SJSA1 (cell line): ENCODE measurements at regions not wholly inside any gene's neighbourhood (a gene's known extent, or its start where the extent isn't known, plus 50 kb on each side); places are given as distances from the start of the nearest gene placed in this dataset.

Experiments
- DNase-seq, 2 experiments: peaks; one replicate each; pipeline ENCODE4 v3.0.0-alpha.2; 2015 to 2020; ENCODE audit warnings: low spot score in 2 of 2, low read depth in 1 of 2
- H3K27ac ChIP-seq: fragments of 250-450 bp; sonication (Bioruptor Pico); 2 replicates; pipeline ENCODE4 v1.5.1; 2020; ENCODE audit warnings: mild to moderate bottlenecking, moderate library complexity
- H3K27me3 ChIP-seq: fragments of 250-450 bp; sonication (Bioruptor Pico); replicated peaks from 2 replicates; pipeline ENCODE4 v1.5.1; 2020; ENCODE audit warnings: mild to moderate bottlenecking, moderate library complexity
- H3K36me3 ChIP-seq: fragments of 250-450 bp; sonication (Bioruptor Pico); 2 replicates; pipeline ENCODE4 v1.5.1; 2020; ENCODE audit warnings: mild to moderate bottlenecking
- H3K4me1 ChIP-seq: fragments of 250-450 bp; sonication (Bioruptor Pico); replicated peaks from 2 replicates; pipeline ENCODE4 v1.6.1; 2021; ENCODE audit warnings: mild to moderate bottlenecking
- H3K4me3 ChIP-seq: fragments of 250-450 bp; sonication (Bioruptor Pico); 2 replicates; pipeline ENCODE4 v1.5.1; 2020; ENCODE audit warnings: mild to moderate bottlenecking
- H3K9me3 ChIP-seq: fragments of 250-450 bp; sonication (Bioruptor Pico); replicated peaks from 2 replicates; pipeline ENCODE4 v1.5.1; 2020; ENCODE audit warnings: mild to moderate bottlenecking

DNA sequence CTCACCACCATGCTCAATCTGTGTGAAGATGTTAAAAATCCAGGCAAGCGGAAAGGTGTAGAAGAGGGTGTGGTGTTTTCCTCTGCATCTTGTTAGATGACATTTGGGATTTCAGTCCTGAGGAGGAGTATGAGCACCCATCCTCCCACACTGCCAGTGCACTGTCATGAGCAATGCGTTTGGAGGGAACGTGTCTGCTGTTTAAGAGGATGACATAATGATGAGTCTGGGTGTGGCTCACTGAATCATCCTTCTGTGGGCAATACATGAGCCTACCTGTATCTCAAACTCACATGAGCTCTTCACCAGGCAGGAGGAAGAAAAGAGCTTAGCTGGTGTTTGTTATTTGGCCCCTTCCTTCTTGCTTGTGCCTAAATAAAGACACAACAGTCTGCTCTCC lies 67.9 kb upstream of the ARX start:
- H3K36me3 ChIP-seq = no peaks in the 10 kb centered on the region
- no peak overlapping the region for H3K27ac ChIP-seq
- H3K27me3 ChIP-seq = no peaks in the 10 kb centered on the region
- H3K4me1 ChIP-seq = no peaks in the 10 kb centered on the region
- no peak overlapping the region for H3K4me3 ChIP-seq
- DNase-seq = no peak
- H3K9me3 ChIP-seq = no peaks in the 10 kb centered on the region

DNA sequence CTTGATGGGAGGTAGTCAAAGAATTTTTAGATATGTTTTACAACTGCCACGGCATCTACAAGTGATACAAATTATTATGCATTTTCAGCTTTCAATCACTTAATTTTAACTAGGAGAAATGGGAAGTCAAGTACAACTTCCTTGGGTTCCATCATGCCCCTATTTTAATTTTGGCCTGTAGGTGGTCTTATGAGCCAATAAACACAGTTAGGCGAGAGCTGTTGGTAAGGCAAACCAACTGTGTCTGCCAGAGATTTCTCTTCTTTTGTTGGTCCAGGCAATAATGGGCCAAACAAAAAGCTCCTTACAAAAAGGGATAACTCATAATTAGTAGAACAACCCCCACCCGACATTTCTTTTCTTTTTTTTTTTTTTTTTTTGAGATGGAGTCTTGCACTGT lies 63.3 kb upstream of the ARX start:
- H3K27me3 ChIP-seq = no peaks in the 10 kb centered on the region
- no peaks in the 10 kb centered on the region for H3K36me3 ChIP-seq
- DNase-seq = no peak
- H3K4me1 ChIP-seq = no peaks in the 10 kb centered on the region
- no peak overlapping the region for H3K4me3 ChIP-seq
- no peak overlapping the region for H3K27ac ChIP-seq
- H3K9me3 ChIP-seq = no peaks in the 10 kb centered on the region

DNA sequence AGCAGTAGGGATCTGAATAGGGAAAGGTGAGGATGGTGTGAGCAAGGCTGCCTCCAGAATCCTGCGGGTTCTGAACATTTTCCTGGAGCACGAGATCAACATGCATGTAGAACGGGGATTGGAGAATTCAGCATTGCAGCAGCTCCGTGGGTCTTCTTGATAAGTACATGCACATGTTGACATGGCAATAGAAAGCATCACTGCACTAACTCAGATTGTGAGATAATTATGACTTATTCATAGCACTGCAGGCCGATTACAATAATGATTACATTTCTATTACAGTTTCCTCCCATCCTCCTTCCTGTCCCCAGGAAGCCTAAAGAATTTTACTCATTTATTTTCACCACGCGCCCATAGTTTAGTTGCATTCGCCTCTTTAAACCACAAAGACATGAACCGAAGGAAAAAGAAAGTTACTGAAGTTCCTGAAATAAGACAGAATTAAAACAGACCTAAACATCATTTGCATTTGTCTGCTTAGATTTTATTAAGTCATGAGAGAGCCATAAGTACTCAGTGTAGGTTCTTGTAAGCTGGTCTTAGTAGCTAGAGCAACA lies 61.3 kb upstream of the ARX start:
- no peak overlapping the region for H3K4me3 ChIP-seq
- H3K36me3 ChIP-seq = no peaks in the 10 kb centered on the region
- no peak for DNase-seq
- no peak overlapping the region for H3K27ac ChIP-seq
- no peaks in the 10 kb centered on the region for H3K27me3 ChIP-seq
- no peaks in the 10 kb centered on the region for H3K4me1 ChIP-seq
- H3K9me3 ChIP-seq = no peaks in the 10 kb centered on the region

DNA sequence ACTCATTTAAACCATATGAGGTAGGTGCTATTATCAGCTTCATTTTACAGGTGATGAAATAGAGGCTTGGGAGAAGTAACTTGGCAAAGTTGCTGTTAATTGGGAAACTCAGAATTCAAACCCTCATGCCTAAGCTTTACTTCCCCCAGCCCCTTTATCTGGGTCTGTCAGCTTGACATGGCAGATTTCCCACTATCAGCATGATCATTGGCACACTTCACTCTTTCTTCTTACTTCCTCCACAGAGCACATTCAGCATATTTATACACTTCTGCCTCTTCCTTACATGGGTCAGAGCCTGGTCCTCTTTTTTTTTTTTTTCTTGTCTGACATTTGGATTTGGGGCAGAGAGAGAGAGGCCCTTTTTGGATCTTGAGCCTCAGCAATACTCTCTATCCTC lies 56.5 kb upstream of the ARX start:
- no peak overlapping the region for H3K4me3 ChIP-seq
- no peaks in the 10 kb centered on the region for H3K27me3 ChIP-seq
- DNase-seq = no peak
- H3K27ac ChIP-seq = no peak overlapping the region
- H3K36me3 ChIP-seq = no peaks in the 10 kb centered on the region
- H3K4me1 ChIP-seq = no peaks in the 10 kb centered on the region
- H3K9me3 ChIP-seq = no peaks in the 10 kb centered on the region

DNA sequence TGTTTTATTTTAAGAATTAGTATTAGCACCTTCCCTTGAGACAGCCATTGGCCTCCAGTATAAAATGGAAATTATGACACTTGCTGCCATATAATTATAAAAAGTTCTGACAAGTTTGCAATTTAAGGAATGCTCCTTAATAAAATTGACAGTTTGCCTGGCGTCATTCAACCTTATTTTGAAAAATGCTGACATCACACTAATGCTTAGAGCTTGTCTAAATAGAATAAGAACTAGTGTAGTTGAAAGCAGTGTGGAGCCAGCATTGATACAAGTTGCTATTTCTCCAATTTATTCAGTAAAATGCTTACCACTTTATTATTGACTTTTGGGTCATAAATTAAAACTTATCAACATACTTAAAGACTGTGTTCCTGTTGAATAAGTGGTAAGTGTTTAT lies 54.3 kb upstream of the ARX start:
- Histone ChIP-seq H3K27me3 (no peaks in the 10 kb centered on the region), H3K9me3 (no peaks in the 10 kb centered on the region), H3K4me1 (no peaks in the 10 kb centered on the region), H3K36me3 (no peaks in the 10 kb centered on the region), H3K27ac (no peak overlapping the region), H3K4me3 (no peak overlapping the region)
- no peak for DNase-seq

DNA sequence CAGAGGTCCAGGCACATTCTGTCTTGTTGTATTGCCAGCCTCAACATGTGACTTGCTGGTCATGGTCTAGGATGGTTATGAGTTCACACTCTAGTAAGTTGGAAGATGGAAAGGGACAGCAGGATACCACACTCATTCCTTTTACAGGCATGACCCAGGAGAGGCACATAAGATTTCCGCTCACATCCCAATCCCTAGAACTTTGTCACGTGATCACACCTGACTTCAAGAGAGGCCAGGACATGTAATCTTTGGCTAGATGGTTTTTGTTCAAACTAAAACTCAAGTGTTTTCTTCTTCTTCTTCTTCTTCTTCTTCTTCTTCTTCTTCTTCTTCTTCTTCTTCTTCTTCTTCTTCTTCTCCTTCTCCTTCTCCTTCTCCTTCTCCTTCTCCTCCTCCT lies 53.4 kb upstream of the ARX start:
- H3K36me3 ChIP-seq = no peaks in the 10 kb centered on the region
- no peak for DNase-seq
- no peak overlapping the region for H3K27ac ChIP-seq
- no peaks in the 10 kb centered on the region for H3K27me3 ChIP-seq
- no peaks in the 10 kb centered on the region for H3K4me1 ChIP-seq
- H3K4me3 ChIP-seq = no peak overlapping the region
- no peaks in the 10 kb centered on the region for H3K9me3 ChIP-seq

DNA sequence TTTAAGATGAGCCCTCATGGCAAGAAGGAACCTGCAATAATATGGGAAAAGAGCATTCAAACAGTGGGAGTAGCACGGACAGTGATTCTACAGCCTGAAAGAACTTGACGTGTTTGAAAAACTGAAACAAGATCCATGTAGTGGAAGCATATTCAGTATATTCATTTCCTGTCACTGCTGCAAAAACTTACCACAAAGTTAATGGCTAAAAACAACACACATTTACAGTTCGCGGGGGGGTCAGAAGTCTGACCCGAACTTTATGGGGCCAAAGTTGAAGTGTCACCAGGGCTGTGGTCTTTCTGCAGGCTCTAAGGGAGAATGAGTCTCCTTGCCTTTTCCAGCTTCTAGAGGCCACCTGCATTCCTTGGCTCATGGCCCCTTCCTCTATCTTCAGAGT lies 52.6 kb upstream of the ARX start:
- H3K36me3 ChIP-seq = no peaks in the 10 kb centered on the region
- no peaks in the 10 kb centered on the region for H3K27me3 ChIP-seq
- DNase-seq = no peak
- no peaks in the 10 kb centered on the region for H3K4me1 ChIP-seq
- no peak overlapping the region for H3K27ac ChIP-seq
- H3K4me3 ChIP-seq = no peak overlapping the region
- no peaks in the 10 kb centered on the region for H3K9me3 ChIP-seq

DNA sequence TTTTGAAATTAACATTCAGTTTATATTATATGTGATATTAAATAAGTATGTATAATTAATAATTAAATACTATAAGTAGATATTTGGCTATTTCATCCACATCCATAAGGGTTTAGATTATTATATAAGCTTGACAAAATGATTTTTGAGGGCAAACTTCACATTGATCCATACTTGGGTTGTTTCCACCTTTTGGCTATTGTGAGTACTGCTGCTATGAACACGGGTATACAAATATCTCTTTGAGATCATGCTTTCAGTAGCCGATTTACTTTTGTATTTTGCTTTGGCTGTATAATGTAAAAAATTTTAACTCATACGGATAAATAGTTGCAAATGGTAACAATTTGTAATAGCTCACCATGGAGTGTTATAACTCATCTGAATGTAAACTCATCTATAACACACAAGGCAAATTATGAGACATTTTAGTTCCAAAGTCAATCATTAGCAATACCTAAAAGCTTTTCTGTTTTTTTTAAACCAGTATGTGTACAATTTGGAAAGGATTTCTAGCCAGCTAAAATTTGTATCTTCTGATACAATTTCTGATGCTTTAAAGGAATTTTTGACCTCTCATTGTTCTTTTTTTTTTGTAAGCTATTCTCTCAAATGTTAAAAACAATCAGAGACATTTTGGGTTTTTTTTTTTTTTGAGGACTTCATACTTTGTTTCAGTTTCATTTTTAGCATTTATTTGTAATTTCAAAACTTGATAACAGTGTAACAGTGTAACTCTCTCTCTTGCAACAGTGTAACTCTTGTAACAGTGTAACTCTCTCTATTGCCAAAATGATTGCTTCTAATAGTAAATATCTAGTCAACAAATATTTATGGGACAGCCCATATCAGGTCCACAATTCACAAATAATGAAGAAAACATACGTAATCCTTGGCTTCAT lies 51.8 kb upstream of the ARX start:
- H3K4me1 ChIP-seq = no peaks in the 10 kb centered on the region
- H3K27me3 ChIP-seq = no peaks in the 10 kb centered on the region
- H3K36me3 ChIP-seq = no peaks in the 10 kb centered on the region
- no peaks in the 10 kb centered on the region for H3K9me3 ChIP-seq
- DNase-seq = no peak
- H3K4me3 ChIP-seq = no peak overlapping the region
- no peak overlapping the region for H3K27ac ChIP-seq

DNA sequence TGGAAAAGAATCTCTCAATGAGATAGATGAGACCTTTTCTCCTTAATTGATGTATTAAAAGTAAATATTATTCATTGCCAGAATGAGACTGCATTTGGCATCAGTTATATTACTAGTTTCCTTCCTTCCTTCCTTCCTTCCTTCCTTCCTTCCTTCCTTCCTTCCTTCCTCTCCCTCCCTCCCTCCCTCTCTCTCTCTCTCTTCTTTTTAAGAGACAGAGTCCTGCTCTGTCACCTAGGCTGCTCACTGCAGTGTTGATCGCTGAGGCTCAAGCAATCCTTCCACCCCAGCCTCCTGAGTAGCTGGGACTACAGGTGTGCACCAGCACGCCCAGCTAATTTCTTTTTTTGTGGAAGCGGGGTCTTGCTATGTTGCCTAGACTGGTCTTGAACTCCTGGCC lies 50.4 kb upstream of the ARX start:
- H3K27me3 ChIP-seq = no peaks in the 10 kb centered on the region
- no peaks in the 10 kb centered on the region for H3K4me1 ChIP-seq
- H3K9me3 ChIP-seq = no peaks in the 10 kb centered on the region
- no peak overlapping the region for H3K4me3 ChIP-seq
- DNase-seq = no peak
- H3K27ac ChIP-seq = no peak overlapping the region
- H3K36me3 ChIP-seq = no peaks in the 10 kb centered on the region
